HG03575 (cell line): ENCODE measurements at regions not wholly inside any gene's neighbourhood (a gene's known extent, or its start where the extent isn't known, plus 50 kb on each side); places are given as distances from the start of the nearest gene placed in this dataset.

ENCODE experiments used
- ATAC-seq: cut with Tn5 transposase; IDR thresholded peaks from one replicate; pipeline ENCODE4 v1.9.1; 2021; ENCODE audit not compliant: unreplicated experiment, insufficient number of reproducible peaks, low FRiP score; ENCODE audit errors: extremely low read depth

GRCh38 chr9:81492710-81493447 is 196.5 kb downstream of the TLE1 start:
- ATAC-seq = no peak

GRCh38 chr9:81490605-81491331 is 198.6 kb downstream of the TLE1 start:
- no peak for ATAC-seq

GRCh38 chr9:81489046-81489445 is 200.3 kb downstream of the TLE1 start:
- no peak for ATAC-seq

DNA sequence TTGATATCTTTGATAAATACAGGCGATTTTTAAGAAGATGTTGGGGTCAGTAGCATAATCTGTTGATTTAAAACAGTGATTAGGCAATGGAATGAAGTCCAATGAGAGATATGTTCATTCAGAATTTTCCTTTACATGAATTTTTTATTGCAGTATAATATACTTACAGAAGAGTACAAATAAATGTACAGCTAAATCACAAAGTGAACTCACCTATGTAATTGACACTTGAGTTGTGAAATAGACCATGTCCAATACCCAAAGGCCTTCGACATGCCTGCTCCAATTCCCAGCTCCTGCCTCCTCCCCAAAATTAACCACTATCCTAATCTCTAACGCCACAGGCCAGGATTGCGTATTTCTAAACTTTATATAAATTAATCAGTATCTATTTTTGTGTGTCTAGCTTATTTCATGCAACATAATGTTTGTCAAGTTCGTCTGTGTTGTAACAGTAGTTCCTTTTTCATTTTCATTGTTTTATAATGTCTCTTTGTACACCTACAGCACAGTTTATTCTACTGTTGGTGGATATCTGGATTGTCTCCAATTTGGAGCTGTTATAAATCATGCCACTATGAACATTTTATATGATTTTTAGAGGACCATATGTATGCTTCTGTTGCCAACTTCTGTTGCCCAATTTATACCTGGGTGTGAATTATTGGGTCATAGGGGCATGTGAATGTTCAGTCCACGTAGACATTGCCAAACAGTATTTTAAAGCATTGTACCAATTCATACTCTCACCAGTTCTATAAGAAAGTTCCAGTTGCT is 208.3 kb downstream of the TLE1 start:
- no peak for ATAC-seq

GRCh38 chr9:81479573-81479972 is 209.8 kb downstream of the TLE1 start:
- no peak for ATAC-seq

GRCh38 chr9:81477669-81478068 is 211.7 kb downstream of the TLE1 start:
- no peak for ATAC-seq

DNA sequence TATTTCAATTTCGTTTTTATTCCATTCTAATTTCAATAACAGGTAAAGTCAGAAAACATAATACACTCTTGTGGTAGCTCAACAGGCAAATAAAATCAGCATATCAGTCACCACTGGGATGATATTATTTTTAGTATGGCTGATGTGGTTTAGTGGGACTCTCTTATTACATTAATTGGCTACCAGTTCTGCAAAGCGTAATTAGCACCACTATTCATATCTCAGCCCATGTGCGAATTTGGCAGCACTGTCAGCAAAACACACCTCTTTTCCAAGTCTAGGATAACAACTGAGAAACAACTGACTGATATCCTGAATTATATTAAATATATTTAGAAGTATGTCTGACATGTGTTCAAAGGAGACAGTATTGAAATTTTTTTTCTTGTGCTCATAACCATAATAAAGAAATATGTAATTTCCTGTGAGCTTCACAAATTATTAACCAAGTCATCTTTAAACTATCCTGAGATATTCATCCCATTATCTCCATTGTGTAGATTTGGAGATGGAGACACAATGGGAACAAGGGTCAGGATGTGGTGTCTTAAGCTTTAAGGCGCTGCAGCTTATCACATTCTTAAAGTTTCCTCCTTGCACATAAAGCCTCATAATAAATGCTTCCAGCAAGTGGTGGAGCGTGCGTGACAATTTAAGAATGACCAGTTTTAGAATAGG is 212.4 kb downstream of the TLE1 start:
- ATAC-seq = no peak

GRCh38 chr9:81474792-81475191 is 214.6 kb downstream of the TLE1 start:
- no peak for ATAC-seq

DNA sequence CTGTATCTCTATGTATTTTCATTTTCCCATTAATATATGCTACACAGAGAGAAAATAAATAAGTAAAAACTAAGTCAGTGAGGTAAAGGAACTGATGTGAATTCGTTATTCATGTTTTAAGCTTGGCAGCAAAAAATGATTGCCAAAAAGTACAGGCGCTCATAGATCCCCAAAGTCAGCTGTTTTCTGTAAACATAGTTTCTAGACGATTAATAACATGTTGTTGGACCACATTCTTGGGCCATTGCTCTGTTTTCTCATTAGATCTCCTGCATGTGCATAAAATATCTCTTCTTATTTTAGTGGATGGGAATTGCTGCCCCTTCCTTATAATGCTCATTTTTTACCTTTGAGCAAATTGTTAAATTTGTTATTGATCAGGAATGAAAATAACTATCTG is 215.2 kb downstream of the TLE1 start:
- ATAC-seq = no peak

- ATAC-seq = no peak
These were observed 215.6 kb downstream of the TLE1 start for GRCh38 chr9:81473708-81474107.

GRCh38 chr9:81473206-81473605 is 216.1 kb downstream of the TLE1 start:
- ATAC-seq = no peak

DNA sequence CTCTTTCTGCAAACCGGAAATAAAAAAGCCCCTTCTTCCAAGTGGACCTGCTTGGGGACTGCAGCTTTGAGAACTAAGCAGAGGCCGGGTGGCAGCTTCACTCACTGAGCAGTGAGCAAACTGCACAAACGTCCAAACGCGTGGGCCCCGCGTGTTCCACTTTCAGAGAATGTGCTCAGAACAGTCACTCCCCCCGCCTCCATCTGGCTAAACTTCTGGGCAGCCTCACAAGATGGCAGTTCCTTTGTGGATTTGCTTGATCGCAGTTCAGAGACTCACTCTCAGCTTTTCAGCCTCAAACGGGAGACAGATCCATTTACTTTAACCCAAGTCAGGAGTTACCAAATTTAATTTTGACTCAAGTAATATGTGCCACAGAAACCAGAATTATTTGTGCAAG is 216.6 kb downstream of the TLE1 start:
- no peak for ATAC-seq

GRCh38 chr9:81470864-81471263 is 218.5 kb downstream of the TLE1 start:
- ATAC-seq = no peak

GRCh38 chr9:81468084-81468595 is 221.2 kb downstream of the TLE1 start:
- no peak for ATAC-seq

DNA sequence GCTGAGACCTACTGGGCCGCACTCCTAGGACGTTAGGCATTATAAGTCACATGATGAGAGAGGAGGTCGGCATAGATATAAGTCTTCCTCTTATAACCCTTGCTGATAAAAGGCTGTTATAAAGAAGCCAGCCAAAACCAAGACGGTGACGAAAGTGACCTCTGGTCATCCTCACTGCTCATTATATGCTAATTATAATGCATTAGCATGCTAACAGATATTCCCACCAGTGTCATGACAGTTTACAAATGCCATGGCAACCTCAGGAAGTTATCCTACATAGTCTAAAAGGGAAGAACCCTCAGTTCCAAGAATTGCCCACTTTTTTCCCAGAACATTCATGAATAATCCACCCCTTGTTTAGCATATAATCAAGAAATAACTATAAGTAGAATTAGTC is 222.4 kb downstream of the TLE1 start:
- no peak for ATAC-seq

- ATAC-seq = no peak
These were observed 223.8 kb downstream of the TLE1 start for GRCh38 chr9:81465468-81466011.

- ATAC-seq = no peak
These were observed 226.5 kb downstream of the TLE1 start for GRCh38 chr9:81462801-81463200.

DNA sequence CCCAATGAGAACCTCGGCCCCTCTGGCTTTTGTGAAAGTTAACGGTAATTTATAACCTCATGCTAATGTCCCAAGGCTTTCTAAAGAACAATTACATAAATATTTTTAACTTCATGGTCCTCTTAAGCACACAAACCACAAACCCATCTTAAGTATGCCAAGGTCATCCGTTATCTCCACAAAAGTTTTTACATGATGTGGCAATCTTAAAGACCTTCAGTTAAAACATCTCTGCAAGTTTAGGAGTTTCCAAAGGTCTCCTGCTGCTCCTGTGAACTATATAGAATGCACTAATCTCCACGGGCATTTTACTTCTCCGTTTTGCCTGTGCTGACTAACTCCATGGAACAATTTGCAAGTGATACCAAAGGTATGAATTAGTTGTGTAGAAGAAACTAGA is 228.2 kb downstream of the TLE1 start:
- ATAC-seq = no peak

DNA sequence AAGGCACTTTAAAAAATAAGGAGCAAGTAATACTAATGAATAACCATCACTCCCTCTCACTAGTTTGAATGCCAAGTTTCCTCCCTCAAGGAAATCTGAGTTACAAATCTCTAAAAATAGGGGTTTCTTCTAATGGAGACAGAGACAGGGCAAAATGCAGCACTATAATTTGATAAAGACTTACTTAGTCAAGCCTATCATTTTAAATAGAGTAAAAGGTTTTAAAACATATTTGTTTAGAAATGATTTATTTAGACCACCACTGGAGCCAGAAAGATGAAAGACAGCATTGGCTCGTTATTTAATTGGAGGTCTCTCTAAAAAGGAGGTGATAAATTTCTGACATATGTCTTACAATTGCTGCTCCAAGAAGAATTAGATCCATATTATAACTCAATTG is 228.7 kb downstream of the TLE1 start:
- ATAC-seq = no peak
